ENCODE measurements at regions not wholly inside any gene's neighbourhood (a gene's known extent, or its start where the extent isn't known, plus 50 kb on each side); places are given as distances from the start of the nearest gene placed in this dataset.

GRCh38 chr1:239696317-239696716, 309.9 kb downstream of the CHRM3 start:
- no peaks in the 10 kb centered on the region for H3K4me1 ChIP-seq (ENCODE audit: low read depth)
- intact Hi-C loops (cut with DNase I, micrococcal nuclease), result no loop called here
- H3K4me3 ChIP-seq, result no peak overlapping the region
- peak in 1 of 3 donors; percentile 19 for DNase-seq
- ATAC-seq, result peak; percentile 74
- no peaks in the 10 kb centered on the region for H3K36me3 ChIP-seq (ENCODE audit: low read depth)
- TF ChIP-seq CTCF (IDR thresholded peaks at IDR 0.05), result no peak
- no peaks in the 10 kb centered on the region for H3K9me3 ChIP-seq

GRCh38 chr1:239700667-239701066, 314.3 kb downstream of the CHRM3 start:
- Histone ChIP-seq H3K36me3 (ENCODE audit: low read depth) (no peaks in the 10 kb centered on the region), H3K4me3 (no peak overlapping the region), H3K4me1 (ENCODE audit: low read depth) (no peaks in the 10 kb centered on the region), H3K9me3 (no peaks in the 10 kb centered on the region)
- TF ChIP-seq CTCF (IDR thresholded peaks at IDR 0.05), result no peak
- ATAC-seq, result peak; percentile 38
- intact Hi-C loops (cut with DNase I, micrococcal nuclease), result no loop called here
- DNase-seq, result no peak

- intact Hi-C loops (cut with DNase I, micrococcal nuclease), result no loop called here
- Histone ChIP-seq H3K4me3 (no peak overlapping the region), H3K36me3 (ENCODE audit: low read depth) (no peaks in the 10 kb centered on the region), H3K4me1 (ENCODE audit: low read depth) (no peaks in the 10 kb centered on the region), H3K9me3 (no peaks in the 10 kb centered on the region)
- no peak for ATAC-seq
- no peak for DNase-seq
- TF ChIP-seq CTCF (IDR thresholded peaks at IDR 0.05), result no peak
Observed at GRCh38 chr1:239703075-239703474, 316.7 kb downstream of the CHRM3 start.

GRCh38 chr1:239706245-239706892, 320.0 kb downstream of the CHRM3 start:
- Histone ChIP-seq H3K4me1 (ENCODE audit: low read depth) (no peaks in the 10 kb centered on the region), H3K4me3 (no peak overlapping the region), H3K36me3 (ENCODE audit: low read depth) (no peaks in the 10 kb centered on the region), H3K9me3 (no peaks in the 10 kb centered on the region)
- ATAC-seq (no peak), DNase-seq (no peak)
- intact Hi-C loops (cut with DNase I, micrococcal nuclease), result no loop called here
- no peak for TF ChIP-seq CTCF (IDR thresholded peaks at IDR 0.05)

- ATAC-seq (no peak), DNase-seq (no peak)
- Histone ChIP-seq H3K4me3 (no peak overlapping the region), H3K36me3 (ENCODE audit: low read depth) (no peaks in the 10 kb centered on the region), H3K9me3 (no peaks in the 10 kb centered on the region), H3K4me1 (ENCODE audit: low read depth) (no peaks in the 10 kb centered on the region)
- intact Hi-C loops (cut with DNase I, micrococcal nuclease), result no loop called here
- no peak for TF ChIP-seq CTCF (IDR thresholded peaks at IDR 0.05)
Observed at GRCh38 chr1:239707615-239708014, 321.2 kb downstream of the CHRM3 start.

GRCh38 chr1:239708622-239709021, 322.3 kb downstream of the CHRM3 start:
- Histone ChIP-seq H3K4me3 (no peak overlapping the region), H3K9me3 (no peaks in the 10 kb centered on the region), H3K36me3 (ENCODE audit: low read depth) (no peaks in the 10 kb centered on the region), H3K4me1 (ENCODE audit: low read depth) (no peaks in the 10 kb centered on the region)
- DNase-seq, result no peak
- no peak for TF ChIP-seq CTCF (IDR thresholded peaks at IDR 0.05)
- intact Hi-C loops (cut with DNase I, micrococcal nuclease), result no loop called here
- ATAC-seq, result no peak
